A549 (cell line): ENCODE measurements at regions not wholly inside any gene's neighbourhood (a gene's known extent, or its start where the extent isn't known, plus 50 kb on each side); places are given as distances from the start of the nearest gene placed in this dataset.

ENCODE experiments used
- POLR2A ChIP-seq: IDR thresholded peaks from 2 replicates; pipeline ENCODE4 v1.6.1; 2012; ENCODE audit warnings: mild to moderate bottlenecking, low read length
- SMC3 ChIP-seq: fragments of >200 bp; sonication (Bioruptor Twin); formaldehyde crosslinking; IDR thresholded peaks from 3 replicates; pipeline ENCODE4 v1.6.1; 2018; ENCODE audit warnings: inconsistent platforms
- TF ChIP-seq, protein P1 (sequence below): fragments of >200 bp; sonication (Bioruptor Twin); formaldehyde crosslinking; IDR thresholded peaks from 3 replicates; pipeline ENCODE4 v1.5.1; 2016

DNA sequence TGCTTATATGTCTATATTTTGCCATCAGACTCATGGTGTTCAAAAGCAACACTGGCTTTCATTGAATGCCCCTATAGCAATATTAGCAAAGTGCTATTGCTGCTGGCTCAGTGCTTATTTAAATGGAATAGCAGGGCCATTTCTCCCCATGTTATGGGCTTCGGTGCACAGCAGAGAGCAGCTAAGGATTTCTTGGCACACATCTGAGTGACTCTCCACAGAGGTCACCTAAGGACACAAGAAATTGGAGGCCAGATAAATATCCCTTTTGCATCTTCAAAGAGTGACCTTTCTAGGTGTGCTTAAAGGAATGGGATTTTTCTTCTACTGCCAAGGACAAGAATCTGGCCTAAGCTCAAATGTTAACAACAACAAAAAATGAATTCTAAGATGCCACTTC lies 751.8 kb downstream of the CDH11 start:
- TF ChIP-seq, protein P1, sequence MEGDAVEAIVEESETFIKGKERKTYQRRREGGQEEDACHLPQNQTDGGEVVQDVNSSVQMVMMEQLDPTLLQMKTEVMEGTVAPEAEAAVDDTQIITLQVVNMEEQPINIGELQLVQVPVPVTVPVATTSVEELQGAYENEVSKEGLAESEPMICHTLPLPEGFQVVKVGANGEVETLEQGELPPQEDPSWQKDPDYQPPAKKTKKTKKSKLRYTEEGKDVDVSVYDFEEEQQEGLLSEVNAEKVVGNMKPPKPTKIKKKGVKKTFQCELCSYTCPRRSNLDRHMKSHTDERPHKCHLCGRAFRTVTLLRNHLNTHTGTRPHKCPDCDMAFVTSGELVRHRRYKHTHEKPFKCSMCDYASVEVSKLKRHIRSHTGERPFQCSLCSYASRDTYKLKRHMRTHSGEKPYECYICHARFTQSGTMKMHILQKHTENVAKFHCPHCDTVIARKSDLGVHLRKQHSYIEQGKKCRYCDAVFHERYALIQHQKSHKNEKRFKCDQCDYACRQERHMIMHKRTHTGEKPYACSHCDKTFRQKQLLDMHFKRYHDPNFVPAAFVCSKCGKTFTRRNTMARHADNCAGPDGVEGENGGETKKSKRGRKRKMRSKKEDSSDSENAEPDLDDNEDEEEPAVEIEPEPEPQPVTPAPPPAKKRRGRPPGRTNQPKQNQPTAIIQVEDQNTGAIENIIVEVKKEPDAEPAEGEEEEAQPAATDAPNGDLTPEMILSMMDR: no peak
- TF ChIP-seq SMC3 (no peak), POLR2A (no peak)
